ENCODE measurements at regions not wholly inside any gene's neighbourhood (a gene's known extent, or its start where the extent isn't known, plus 50 kb on each side); places are given as distances from the start of the nearest gene placed in this dataset.
"Not testable (repeated sequence)": the region's sequence is repeated elsewhere in the genome, so short reads cannot be mapped to it uniquely, and the experiment has no call there.

DNA sequence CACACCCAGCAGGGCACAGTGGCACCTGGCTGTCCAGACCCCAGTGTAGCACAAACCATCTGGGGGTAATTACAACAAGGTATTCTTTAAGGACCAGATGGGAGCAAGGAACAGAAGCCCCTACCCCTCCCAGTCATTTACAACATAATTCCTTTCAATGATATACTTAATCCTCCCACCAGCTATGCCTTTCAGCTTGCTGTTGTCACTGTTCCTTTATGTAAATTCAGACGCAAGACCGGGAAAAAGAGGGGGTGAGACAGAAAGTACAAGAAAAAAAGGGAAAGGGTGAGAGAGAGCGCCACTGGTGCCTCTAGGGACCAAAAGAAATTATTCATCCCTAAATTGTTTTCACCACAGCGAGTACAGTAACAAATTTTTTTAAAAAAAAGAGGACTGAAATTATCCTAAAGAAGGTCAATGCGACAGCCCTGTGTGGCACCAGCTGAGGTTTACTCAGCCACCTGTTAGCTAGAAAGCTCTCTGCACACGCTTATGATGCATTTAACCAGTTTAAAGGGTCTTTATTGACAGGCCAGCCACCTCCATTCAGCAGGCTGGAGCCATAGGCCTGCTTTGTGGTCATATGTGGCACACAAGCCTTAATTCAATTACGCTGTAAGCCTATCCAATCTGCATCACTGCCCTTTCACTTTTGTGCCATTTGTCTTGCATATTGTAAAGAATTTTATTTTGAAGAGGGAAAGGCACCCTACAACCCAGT is 210.2 kb upstream of the ISL1 start:
- DNase-seq = no peak

- DNase-seq = no peak
These were observed 201.9 kb upstream of the ISL1 start for GRCh38 chr5:51181208-51181894.

DNA sequence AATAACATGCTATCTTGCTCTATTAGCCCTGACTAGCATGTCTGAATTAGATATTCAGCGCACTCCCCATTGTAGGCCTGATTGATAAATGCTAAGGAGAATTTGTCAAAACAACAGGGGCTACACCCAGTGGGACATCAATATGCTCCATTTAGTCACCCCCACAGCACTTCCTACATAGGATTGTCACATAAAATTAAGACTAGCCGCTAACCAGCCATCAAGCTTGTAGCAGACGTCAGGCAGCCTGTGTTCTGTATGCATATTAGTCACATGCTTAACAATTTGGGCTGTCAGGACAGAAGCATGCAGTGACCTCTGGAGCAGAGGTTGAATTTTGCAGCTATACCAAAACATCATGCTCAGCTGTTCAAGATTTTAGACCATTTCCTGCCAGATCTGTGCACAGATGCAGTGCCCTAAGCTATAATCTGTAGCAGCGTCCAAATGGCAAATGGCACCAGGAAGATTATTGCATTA is 197.4 kb upstream of the ISL1 start:
- DNase-seq = no peak

- no peak for DNase-seq
These were observed 195.2 kb upstream of the ISL1 start for GRCh38 chr5:51188001-51188591.

DNA sequence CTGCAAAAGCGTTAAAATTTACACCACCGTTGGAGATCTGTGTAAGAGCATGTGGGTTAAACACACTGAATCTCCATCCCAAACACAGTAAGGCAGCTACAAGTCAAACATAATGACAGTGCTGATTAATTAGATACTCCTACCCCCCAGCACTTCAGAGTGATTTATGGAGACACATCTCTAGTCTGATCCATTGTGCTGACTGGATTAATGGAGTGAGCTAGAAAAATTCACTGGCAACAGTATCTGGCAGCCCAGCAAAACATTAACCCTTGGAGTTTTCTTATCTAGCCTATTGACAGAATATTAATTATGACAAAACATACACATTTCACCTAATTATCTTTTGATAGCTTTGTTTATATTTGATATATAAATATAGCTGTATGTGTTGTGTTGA is 188.6 kb upstream of the ISL1 start:
- DNase-seq = peak; percentile 57

GRCh38 chr5:51201024-51201423 is 182.2 kb upstream of the ISL1 start:
- peak; percentile 31 for DNase-seq

DNA sequence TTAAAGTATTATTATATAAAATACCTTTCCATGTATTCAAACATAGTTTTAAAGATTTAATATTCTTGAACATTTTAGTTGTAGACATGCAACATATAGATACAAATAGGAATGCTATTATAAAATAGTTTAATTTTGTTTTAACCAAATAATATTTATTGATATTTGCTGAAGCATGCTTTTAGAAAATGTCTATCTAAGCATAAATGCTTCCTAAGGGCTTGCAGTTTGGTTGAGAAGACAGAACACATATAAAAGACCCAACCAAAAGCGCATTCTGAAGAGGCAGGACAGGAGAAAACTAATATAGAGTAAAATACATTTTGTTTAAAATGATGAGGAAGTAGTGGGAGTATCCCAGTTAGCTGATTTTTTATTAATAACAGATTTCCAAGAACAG is 181.5 kb upstream of the ISL1 start:
- DNase-seq = no peak

DNA sequence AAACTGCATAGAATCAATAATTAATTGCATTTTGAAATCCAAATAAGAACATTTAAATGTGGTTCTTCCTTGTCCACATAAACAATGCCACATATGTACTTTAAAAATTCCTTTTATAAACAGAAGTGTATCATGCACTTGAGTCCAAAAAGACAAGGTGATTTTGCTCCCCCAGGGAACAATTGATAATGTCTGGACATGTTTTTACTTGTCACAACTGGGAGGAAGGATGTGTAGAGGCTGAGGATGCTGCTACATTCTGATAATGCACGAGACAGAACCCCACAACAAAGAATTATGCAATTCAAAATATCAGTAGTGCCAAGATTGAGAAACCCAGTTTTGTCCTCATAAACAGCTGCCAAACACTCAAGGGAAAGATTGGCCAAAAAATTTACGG is 181.1 kb upstream of the ISL1 start:
- peak; percentile 25 for DNase-seq

DNA sequence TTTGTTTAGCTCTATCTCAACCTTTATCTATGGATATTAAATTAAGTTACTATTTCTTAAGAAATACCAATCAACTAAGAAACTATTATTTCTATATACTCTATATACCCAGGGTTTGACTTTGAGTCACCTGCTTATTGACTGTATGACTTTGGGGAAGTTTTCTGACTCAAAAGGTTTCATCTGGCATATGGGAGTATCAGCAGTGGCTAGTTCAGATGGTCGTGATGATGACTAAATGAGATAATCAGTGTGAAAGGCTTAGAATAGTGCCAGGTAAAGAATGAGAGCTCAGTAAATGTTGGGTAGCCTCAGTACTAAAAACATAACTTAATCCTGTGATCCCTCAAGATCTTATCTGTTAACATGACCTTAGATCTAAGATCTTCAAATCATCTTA is 179.7 kb upstream of the ISL1 start:
- DNase-seq = no peak

- DNase-seq = no peak
These were observed 175.0 kb upstream of the ISL1 start for GRCh38 chr5:51208296-51208695.

DNA sequence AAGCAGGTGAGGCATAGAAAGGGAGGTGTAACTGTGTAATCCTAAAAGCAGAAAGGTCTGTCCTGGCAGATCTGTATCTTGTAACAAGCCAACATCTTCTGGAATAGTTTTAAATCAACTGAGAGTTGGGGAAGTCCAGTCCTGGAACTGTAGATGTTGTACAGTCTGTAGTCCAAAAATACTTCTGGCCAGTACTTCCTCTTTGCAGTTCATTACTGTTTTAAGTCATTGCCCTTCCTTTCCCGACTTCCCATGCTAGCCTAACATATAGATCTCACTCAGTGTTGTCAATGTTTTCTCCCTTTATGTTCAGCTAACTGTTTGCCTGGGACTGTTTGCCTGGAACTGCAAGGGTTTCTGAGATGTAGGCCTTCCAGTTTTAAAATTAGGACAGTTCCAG is 168.5 kb upstream of the ISL1 start:
- no peak for DNase-seq

DNA sequence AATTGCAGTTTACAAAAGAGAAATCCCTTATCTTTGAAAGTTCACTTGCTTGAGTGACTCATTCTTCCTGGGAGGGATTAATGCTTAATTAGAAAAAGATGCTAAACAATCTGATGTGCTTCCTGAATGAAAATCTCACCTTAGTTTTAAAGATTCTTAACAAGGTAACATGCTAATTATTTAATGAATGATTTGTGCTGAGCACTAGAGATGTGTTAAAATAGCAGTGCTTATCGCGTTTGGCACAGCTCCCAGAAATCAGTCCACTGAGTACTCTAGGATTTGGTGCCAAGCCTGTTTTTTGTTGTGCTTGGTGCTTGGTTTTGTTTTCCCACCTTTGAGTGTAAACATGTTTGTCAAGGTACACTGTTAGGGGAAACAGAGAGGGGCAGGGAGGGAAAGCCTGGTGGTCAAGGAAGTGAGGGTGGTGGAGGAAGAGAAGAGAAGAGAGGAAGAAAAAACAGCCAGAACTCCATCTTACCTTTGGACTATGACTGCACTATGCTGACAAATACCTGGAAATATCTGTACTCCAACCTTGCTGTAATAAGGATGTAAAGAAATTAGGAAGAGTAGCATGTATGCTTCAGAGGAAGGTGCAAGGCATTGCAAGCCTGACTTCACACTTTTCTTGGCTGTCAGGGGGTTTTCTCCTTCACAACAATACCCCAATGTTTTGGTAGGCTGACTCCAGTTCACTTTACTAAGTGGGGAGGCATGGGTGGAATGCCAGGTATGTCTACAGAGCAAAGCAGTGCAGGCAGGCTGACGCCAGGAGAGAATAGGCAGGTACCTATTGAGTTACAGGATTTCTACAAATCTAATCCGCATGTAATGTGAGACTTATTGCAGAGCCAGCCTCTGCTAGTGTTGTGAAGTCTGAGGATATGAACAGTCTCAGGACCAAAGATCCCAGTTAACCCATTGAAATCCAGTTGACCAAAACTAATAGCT is 157.2 kb upstream of the ISL1 start:
- DNase-seq = peak; percentile 57

DNA sequence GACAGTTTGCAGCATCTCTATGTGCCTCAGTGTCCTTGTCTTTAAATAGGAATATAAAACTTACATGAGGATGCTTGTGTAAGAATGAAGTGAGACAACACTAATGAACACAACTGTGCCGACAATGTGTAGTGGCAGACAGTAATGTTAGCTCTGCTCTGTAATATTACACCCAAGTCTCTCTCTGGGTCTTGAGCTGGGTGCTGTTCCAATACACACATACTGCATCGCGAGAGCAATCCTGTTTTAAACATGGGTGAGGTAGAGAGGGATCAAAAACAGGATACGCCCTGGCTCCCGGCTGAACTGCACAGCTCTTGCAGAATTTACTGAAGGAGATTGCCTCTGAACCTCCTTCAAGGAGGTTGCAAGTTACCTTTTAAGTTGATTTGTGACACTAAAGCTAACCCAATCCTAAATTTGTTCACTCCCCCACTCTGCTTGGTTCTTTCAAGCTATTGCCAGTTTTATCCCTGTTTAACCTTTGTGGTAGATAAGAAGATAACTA is 155.2 kb upstream of the ISL1 start:
- DNase-seq = peak; percentile 2

- DNase-seq = no peak
These were observed 152.9 kb upstream of the ISL1 start for GRCh38 chr5:51230336-51230735.

DNA sequence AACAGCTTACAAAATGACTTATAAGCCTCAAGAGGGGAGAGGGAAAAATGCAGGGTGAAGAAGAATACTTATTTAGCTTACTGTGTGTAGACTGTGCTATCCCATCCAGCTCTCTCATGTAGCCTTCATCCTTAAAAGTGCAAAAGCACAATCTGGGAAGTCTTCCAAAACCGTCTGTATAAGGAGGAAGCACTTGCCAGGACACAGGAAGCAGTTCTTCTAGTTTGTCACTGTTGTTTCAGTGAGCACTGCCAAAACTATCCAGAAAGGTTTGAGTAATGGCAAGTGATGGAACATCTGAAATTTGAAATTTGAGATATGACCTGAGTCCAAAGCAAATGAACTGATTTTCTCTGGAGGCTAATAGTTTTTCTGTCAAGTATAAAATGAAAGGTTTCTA is 140.8 kb upstream of the ISL1 start:
- no peak for DNase-seq

DNA sequence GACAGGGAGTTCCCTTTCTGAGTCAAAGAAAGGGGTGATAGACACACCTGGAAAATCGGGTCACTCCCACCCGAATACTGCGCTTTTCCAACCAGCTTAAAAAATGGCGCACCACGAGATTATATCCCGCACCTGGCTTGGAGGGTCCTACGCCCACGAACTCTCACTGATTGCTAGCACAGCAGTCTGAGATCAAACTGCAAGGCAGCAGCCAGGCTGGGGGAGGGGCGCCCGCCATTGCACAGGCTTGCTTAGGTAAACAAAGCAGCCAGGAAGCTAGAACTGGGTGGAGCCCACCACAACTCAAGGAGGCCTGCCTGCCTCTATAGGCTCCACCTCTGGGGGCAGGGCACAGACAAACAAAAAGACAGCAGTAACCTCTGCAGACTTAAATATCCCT is 132.3 kb upstream of the ISL1 start:
- DNase-seq = not testable (repeated sequence)

DNA sequence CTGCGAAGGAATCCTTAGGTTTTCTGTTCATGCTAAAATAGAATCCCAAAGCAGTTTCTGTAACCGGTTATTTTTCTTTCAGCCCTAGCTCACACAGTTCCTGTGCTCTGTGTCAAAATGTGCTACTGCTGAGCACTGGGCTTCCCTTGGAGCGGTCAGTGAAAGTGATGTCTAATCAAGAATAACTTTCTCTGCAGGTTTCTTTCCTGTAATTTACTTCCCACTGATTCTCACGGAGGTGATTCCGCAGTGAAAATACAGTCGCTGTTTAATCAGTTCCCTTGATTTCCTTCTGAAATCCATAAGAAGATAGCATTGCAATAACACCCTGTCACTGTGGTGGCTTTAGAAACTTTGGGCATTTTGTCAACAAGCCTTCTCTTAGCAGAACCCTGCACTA is 112.0 kb upstream of the ISL1 start:
- no peak for DNase-seq

DNA sequence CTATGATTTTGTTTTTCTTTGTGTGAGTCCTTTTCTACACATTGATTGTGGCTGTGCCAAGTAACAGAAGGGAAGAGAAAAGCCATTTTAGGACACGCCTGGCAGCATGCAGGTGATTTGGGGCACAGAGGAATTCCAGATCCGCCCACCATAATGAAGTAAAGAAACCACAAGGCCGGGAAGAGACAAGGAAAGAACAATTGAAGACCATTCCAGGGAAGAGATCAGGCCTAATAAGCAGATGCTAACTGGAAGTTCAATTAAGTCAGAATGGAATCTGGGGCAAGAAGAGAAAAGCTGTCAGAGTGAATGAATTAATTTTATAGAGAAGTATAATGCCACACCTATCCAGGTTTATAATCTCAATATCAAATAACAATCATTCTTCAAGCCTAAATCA is 110.2 kb upstream of the ISL1 start:
- DNase-seq = no peak

- no peak for DNase-seq
These were observed 109.4 kb upstream of the ISL1 start for GRCh38 chr5:51273871-51274270.

- no peak for DNase-seq
These were observed 107.8 kb upstream of the ISL1 start for GRCh38 chr5:51275428-51275827.

GRCh38 chr5:51276250-51276649 is 107.0 kb upstream of the ISL1 start:
- no peak for DNase-seq

DNA sequence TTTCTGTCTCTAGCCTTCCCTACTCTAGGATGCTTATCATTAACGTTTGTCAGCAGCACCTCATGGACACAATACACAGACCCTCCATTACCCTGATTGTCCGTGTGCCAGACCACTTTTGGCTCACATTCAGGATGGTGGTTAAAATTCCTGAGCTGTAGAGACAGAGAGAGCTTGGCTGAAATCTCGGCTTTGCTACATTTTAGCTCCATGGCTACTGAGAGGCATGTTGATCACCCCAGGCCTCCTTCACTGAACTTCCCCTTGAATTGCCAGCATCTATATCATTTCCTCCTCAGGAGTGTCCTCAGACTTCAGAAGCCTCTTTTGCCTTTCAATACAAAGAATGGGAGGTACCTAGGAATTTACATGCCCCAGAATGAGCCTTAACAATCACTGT is 104.7 kb upstream of the ISL1 start:
- no peak for DNase-seq

Data from DMS153 (cell line).